Naive B cell (primary cell): ENCODE measurements at regions not wholly inside any gene's neighbourhood (a gene's known extent, or its start where the extent isn't known, plus 50 kb on each side); places are given as distances from the start of the nearest gene placed in this dataset.
"Not testable (repeated sequence)": the region's sequence is repeated elsewhere in the genome, so short reads cannot be mapped to it uniquely, and the experiment has no call there.

ENCODE experiments used
- ATAC-seq, 2 donors: fragments of 150-1000 bp; cut with Tn5 transposase; 2 replicates each; pipeline ENCODE4 v1.10.0; 2021; ENCODE audit warnings: low read depth in 2 of 2, mild to moderate bottlenecking in 2 of 2, moderate library complexity in 2 of 2
- DNase-seq: peaks from one replicate; pipeline ENCODE4 v3.0.0; 2022
- H3K27ac Mint-ChIP-seq, 6 donors: one replicate each; pipeline ENCODE4 v1.8.0; 2020 to 2022; ENCODE audit warnings: mild to moderate bottlenecking in 6 of 6, mixed read lengths in 6 of 6, moderate library complexity in 5 of 6, inconsistent platforms in 2 of 6
- H3K27me3 Mint-ChIP-seq, 3 donors: one replicate each; pipeline ENCODE4 v1.8.0; 2021 to 2022; ENCODE audit warnings: mixed read lengths in 3 of 3, mild to moderate bottlenecking in 1 of 3
- H3K36me3 Mint-ChIP-seq, 2 donors: one replicate each; pipeline ENCODE4 v1.8.0; 2020 to 2022; ENCODE audit warnings: mixed read lengths in 2 of 2, inconsistent platforms in 1 of 2, mild to moderate bottlenecking in 1 of 2
- H3K4me1 Mint-ChIP-seq, 3 donors: one replicate each; pipeline ENCODE4 v1.8.0; 2020 to 2022; ENCODE audit warnings: mixed read lengths in 3 of 3, inconsistent platforms in 1 of 3, mild to moderate bottlenecking in 1 of 3, moderate library complexity in 1 of 3
- H3K4me3 Mint-ChIP-seq, 8 donors: one replicate each; pipeline ENCODE4 v1.8.0; 2020 to 2022; ENCODE audit warnings: mild to moderate bottlenecking in 8 of 8, mixed read lengths in 8 of 8, moderate library complexity in 8 of 8, inconsistent platforms in 2 of 8
- H3K9me3 Mint-ChIP-seq, 7 donors: one replicate each; pipeline ENCODE4 v1.8.0; 2020 to 2022; ENCODE audit warnings: mixed read lengths in 7 of 7, mild to moderate bottlenecking in 5 of 7, inconsistent platforms in 2 of 7, moderate library complexity in 1 of 7

GRCh38 chr21:9753943-9754342, 767.4 kb upstream of the TPTE start:
- H3K27me3 Mint-ChIP-seq: no peaks in the 10 kb centered on the region
- no peaks in the 10 kb centered on the region for H3K36me3 Mint-ChIP-seq
- H3K4me1 Mint-ChIP-seq: no peaks in the 10 kb centered on the region
- H3K4me3 Mint-ChIP-seq: no peak overlapping the region
- ATAC-seq: no peak
- H3K9me3 Mint-ChIP-seq: peaks cover 0 to 11% (median 0%) of the 10 kb centered on the region in 7 donors
- DNase-seq: no peak
- no peak overlapping the region for H3K27ac Mint-ChIP-seq

GRCh38 chr21:9754434-9754833, 766.9 kb upstream of the TPTE start:
- H3K36me3 Mint-ChIP-seq, DNase-seq, H3K4me3 Mint-ChIP-seq, H3K27ac Mint-ChIP-seq, H3K27me3 Mint-ChIP-seq, H3K4me1 Mint-ChIP-seq, ATAC-seq: not testable (repeated sequence)
- peaks cover 0 to 11% (median 0%) of the 10 kb centered on the region in 7 donors for H3K9me3 Mint-ChIP-seq

GRCh38 chr21:9755611-9756010, 765.8 kb upstream of the TPTE start:
- DNase-seq (no peak), ATAC-seq (no peak)
- H3K36me3 Mint-ChIP-seq: no peaks in the 10 kb centered on the region
- no peak overlapping the region for H3K4me3 Mint-ChIP-seq
- no peaks in the 10 kb centered on the region for H3K4me1 Mint-ChIP-seq
- H3K27ac Mint-ChIP-seq: no peak overlapping the region
- no peaks in the 10 kb centered on the region for H3K27me3 Mint-ChIP-seq
- peaks cover 0 to 11% (median 0%) of the 10 kb centered on the region in 7 donors for H3K9me3 Mint-ChIP-seq

GRCh38 chr21:9756677-9757076, 764.7 kb upstream of the TPTE start:
- no peak for DNase-seq
- Mint-ChIP-seq H3K4me3 (no peak overlapping the region), H3K36me3 (no peaks in the 10 kb centered on the region), H3K27me3 (no peaks in the 10 kb centered on the region), H3K4me1 (no peaks in the 10 kb centered on the region), H3K27ac (no peak overlapping the region), H3K9me3 (peaks cover 0 to 11% (median 0%) of the 10 kb centered on the region in 7 donors)
- ATAC-seq: no peak

GRCh38 chr21:9757118-9757517, 764.3 kb upstream of the TPTE start:
- H3K36me3 Mint-ChIP-seq, H3K4me3 Mint-ChIP-seq, ATAC-seq, DNase-seq, H3K4me1 Mint-ChIP-seq, H3K27ac Mint-ChIP-seq, H3K27me3 Mint-ChIP-seq: not testable (repeated sequence)
- H3K9me3 Mint-ChIP-seq: peaks cover 0 to 11% (median 0%) of the 10 kb centered on the region in 7 donors

GRCh38 chr21:9757572-9757971, 763.8 kb upstream of the TPTE start:
- H3K27me3 Mint-ChIP-seq, H3K36me3 Mint-ChIP-seq, DNase-seq, H3K27ac Mint-ChIP-seq, ATAC-seq, H3K4me1 Mint-ChIP-seq, H3K4me3 Mint-ChIP-seq: not testable (repeated sequence)
- H3K9me3 Mint-ChIP-seq: peaks cover 0 to 11% (median 0%) of the 10 kb centered on the region in 7 donors

- Mint-ChIP-seq H3K9me3 (peaks cover 0 to 11% (median 0%) of the 10 kb centered on the region in 7 donors), H3K27me3 (no peaks in the 10 kb centered on the region), H3K4me1 (no peaks in the 10 kb centered on the region), H3K36me3 (no peaks in the 10 kb centered on the region), H3K4me3 (no peak overlapping the region), H3K27ac (no peak overlapping the region)
- ATAC-seq: no peak
- no peak for DNase-seq
These were observed 763.2 kb upstream of the TPTE start for GRCh38 chr21:9758141-9758540.

GRCh38 chr21:9758888-9759287, 762.5 kb upstream of the TPTE start:
- Mint-ChIP-seq H3K9me3 (peaks cover 0 to 11% (median 0%) of the 10 kb centered on the region in 7 donors), H3K36me3 (no peaks in the 10 kb centered on the region), H3K4me3 (no peak overlapping the region), H3K27ac (no peak overlapping the region), H3K4me1 (no peaks in the 10 kb centered on the region), H3K27me3 (no peaks in the 10 kb centered on the region)
- DNase-seq (no peak), ATAC-seq (no peak)

GRCh38 chr21:9759972-9760371, 761.4 kb upstream of the TPTE start:
- ATAC-seq (no peak), DNase-seq (no peak)
- Mint-ChIP-seq H3K27me3 (no peaks in the 10 kb centered on the region), H3K4me1 (no peaks in the 10 kb centered on the region), H3K9me3 (peaks cover 0 to 8% (median 0%) of the 10 kb centered on the region in 7 donors), H3K4me3 (no peak overlapping the region), H3K36me3 (no peaks in the 10 kb centered on the region), H3K27ac (no peak overlapping the region)

GRCh38 chr21:9760398-9761074, 760.8 kb upstream of the TPTE start:
- H3K4me1 Mint-ChIP-seq: no peaks in the 10 kb centered on the region
- no peak overlapping the region for H3K27ac Mint-ChIP-seq
- DNase-seq: no peak
- no peak for ATAC-seq
- H3K36me3 Mint-ChIP-seq: no peaks in the 10 kb centered on the region
- H3K4me3 Mint-ChIP-seq: no peak overlapping the region
- H3K9me3 Mint-ChIP-seq: peaks cover 0 to 5% (median 0%) of the 10 kb centered on the region in 7 donors
- no peaks in the 10 kb centered on the region for H3K27me3 Mint-ChIP-seq

GRCh38 chr21:9763306-9763705, 758.1 kb upstream of the TPTE start:
- Mint-ChIP-seq H3K27me3 (no peaks in the 10 kb centered on the region), H3K9me3 (peaks cover 0 to 2% (median 0%) of the 10 kb centered on the region in 7 donors), H3K36me3 (no peaks in the 10 kb centered on the region), H3K4me3 (no peak overlapping the region), H3K27ac (no peak overlapping the region), H3K4me1 (no peaks in the 10 kb centered on the region)
- DNase-seq: no peak
- ATAC-seq: no peak

GRCh38 chr21:9763807-9764206, 757.6 kb upstream of the TPTE start:
- ATAC-seq: no peak
- H3K27ac Mint-ChIP-seq: no peak overlapping the region
- no peaks in the 10 kb centered on the region for H3K4me1 Mint-ChIP-seq
- no peak overlapping the region for H3K4me3 Mint-ChIP-seq
- peaks cover 0 to 2% (median 0%) of the 10 kb centered on the region in 7 donors for H3K9me3 Mint-ChIP-seq
- DNase-seq: no peak
- H3K36me3 Mint-ChIP-seq: no peaks in the 10 kb centered on the region
- H3K27me3 Mint-ChIP-seq: no peaks in the 10 kb centered on the region

- DNase-seq, H3K27ac Mint-ChIP-seq, H3K9me3 Mint-ChIP-seq: not testable (repeated sequence)
These were observed 757.1 kb upstream of the TPTE start for GRCh38 chr21:9764294-9764693.

GRCh38 chr21:9765538-9765937, 755.8 kb upstream of the TPTE start:
- not testable (repeated sequence) for DNase-seq, H3K9me3 Mint-ChIP-seq, H3K4me3 Mint-ChIP-seq, ATAC-seq, H3K36me3 Mint-ChIP-seq, H3K27ac Mint-ChIP-seq, H3K27me3 Mint-ChIP-seq, H3K4me1 Mint-ChIP-seq

More at GRCh38 chr21:9764294-9764693, 757.1 kb upstream of the TPTE start:
- not testable (repeated sequence) for H3K36me3 Mint-ChIP-seq, ATAC-seq, H3K4me3 Mint-ChIP-seq, H3K27me3 Mint-ChIP-seq, H3K4me1 Mint-ChIP-seq
